Fibroblast of lung (primary cell): ENCODE measurements at regions not wholly inside any gene's neighbourhood (a gene's known extent, or its start where the extent isn't known, plus 50 kb on each side); places are given as distances from the start of the nearest gene placed in this dataset.
"Not testable (repeated sequence)": the region's sequence is repeated elsewhere in the genome, so short reads cannot be mapped to it uniquely, and the experiment has no call there.

Experiments used
- DNase-seq, 2 donors: peaks; one replicate each; pipeline versions ENCODE4 v3.0.0 to v3.0.0-alpha.2; 2010; ENCODE audit warnings: low read depth in 2 of 2
- H2AFZ ChIP-seq: 2 replicates; pipeline ENCODE4 v1.5.1; 2012; ENCODE audit warnings: low read length, control low read depth, inconsistent platforms
- H3K27ac ChIP-seq: 2 replicates; pipeline ENCODE4 v1.5.1; 2011; ENCODE audit warnings: low read length, control low read depth; ENCODE audit not compliant: insufficient read depth
- H3K27me3 ChIP-seq: 2 replicates; pipeline ENCODE4 v1.5.1; 2011; ENCODE audit warnings: mild to moderate bottlenecking, low read length; ENCODE audit not compliant: control insufficient read depth, insufficient read depth
- H3K36me3 ChIP-seq: 2 replicates; pipeline ENCODE4 v1.5.1; 2011; ENCODE audit warnings: low read length; ENCODE audit not compliant: control insufficient read depth, insufficient read depth
- H3K4me1 ChIP-seq: 2 replicates; pipeline ENCODE4 v1.5.1; 2011; ENCODE audit warnings: low read length; ENCODE audit not compliant: control insufficient read depth, insufficient read depth; ENCODE audit errors: extremely low read depth
- H3K4me2 ChIP-seq: 2 replicates; pipeline ENCODE4 v1.5.1; 2011; ENCODE audit warnings: low read length, control low read depth; ENCODE audit not compliant: insufficient read depth; ENCODE audit errors: extremely low read depth
- H3K4me3 ChIP-seq, 4 experiments: fragments of 200-600 bp in 1 of 4; sonication (generic) in 1 of 4; replicated peaks in 1 of 4; 2 replicates each; pipeline ENCODE4 v1.5.1; 2011 to 2016; ENCODE audit warnings: low read length in 4 of 4, low read depth in 3 of 4, mild to moderate bottlenecking in 3 of 4, control low read depth in 2 of 4, inconsistent platforms in 1 of 4, mixed read lengths in 1 of 4; ENCODE audit not compliant: insufficient read depth in 1 of 4; ENCODE audit errors: control extremely low read depth in 1 of 4
- H3K79me2 ChIP-seq: 2 replicates; pipeline ENCODE4 v1.5.1; 2012; ENCODE audit warnings: mild to moderate bottlenecking, low read length, inconsistent platforms; ENCODE audit not compliant: control insufficient read depth, insufficient read depth
- H3K9ac ChIP-seq: 2 replicates; pipeline ENCODE4 v1.5.1; 2011; ENCODE audit warnings: mild to moderate bottlenecking, low read length, control low read depth; ENCODE audit not compliant: insufficient read depth
- H3K9me3 ChIP-seq: 2 replicates; pipeline ENCODE4 v1.5.1; 2012; ENCODE audit warnings: low read depth, low read length; ENCODE audit not compliant: control insufficient read depth, insufficient read depth
- H4K20me1 ChIP-seq: 2 replicates; pipeline ENCODE4 v1.5.1; 2011; ENCODE audit warnings: low read length; ENCODE audit not compliant: control insufficient read depth, insufficient read depth; ENCODE audit errors: extremely low read depth
- EZH2 ChIP-seq: IDR thresholded peaks from 2 replicates; pipeline ENCODE4 v1.5.1; 2012; ENCODE audit warnings: low read length, control low read depth, mild to moderate bottlenecking; ENCODE audit errors: missing control alignments
- TF ChIP-seq, protein P1 (sequence below), 2 donors: IDR thresholded peaks in 1 of 2; conservative IDR thresholded peaks in 1 of 2; 1 replicate in 1 of 2; 2 replicates in 1 of 2; pipeline ENCODE4 v1.5.1; 2011 to 2012; ENCODE audit warnings: low read length in 2 of 2, control low read depth in 1 of 2, inconsistent platforms in 1 of 2, low read depth in 1 of 2, mild to moderate bottlenecking in 1 of 2

DNA sequence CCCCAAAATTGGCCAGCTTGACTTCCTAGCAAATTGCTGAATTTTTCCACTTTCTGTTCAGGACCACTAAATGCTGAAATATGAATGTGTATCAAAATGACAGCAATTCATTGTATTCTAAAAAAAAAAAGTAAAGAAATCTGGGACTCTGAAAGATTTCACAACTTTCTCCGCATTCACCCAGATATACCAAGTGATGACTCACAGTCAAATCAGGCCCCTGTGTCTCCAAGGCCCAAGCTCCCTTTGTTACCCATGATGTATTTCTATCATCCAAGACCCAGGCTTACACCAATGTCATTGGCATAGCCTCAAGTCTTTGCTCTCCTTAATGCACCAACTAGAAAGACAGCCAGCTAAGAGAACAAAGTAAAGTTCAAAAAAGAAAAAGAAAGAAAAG lies 493.9 kb downstream of the NTRK2 start:
- Histone ChIP-seq H3K4me3 (no peak overlapping the region), H3K79me2 (no peaks in the 10 kb centered on the region), H3K27ac (no peak overlapping the region), H3K36me3 (no peaks in the 10 kb centered on the region), H3K9me3 (no peaks in the 10 kb centered on the region), H3K9ac (no peak overlapping the region), H4K20me1 (no peaks in the 10 kb centered on the region), H3K4me1 (no peaks in the 10 kb centered on the region), H2AFZ (no peak overlapping the region), H3K4me2 (no peak overlapping the region), H3K27me3 (no peaks in the 10 kb centered on the region)
- peak in 1 of 2 donors; percentile 25 for DNase-seq
- TF ChIP-seq EZH2: no peak
- TF ChIP-seq, protein P1, sequence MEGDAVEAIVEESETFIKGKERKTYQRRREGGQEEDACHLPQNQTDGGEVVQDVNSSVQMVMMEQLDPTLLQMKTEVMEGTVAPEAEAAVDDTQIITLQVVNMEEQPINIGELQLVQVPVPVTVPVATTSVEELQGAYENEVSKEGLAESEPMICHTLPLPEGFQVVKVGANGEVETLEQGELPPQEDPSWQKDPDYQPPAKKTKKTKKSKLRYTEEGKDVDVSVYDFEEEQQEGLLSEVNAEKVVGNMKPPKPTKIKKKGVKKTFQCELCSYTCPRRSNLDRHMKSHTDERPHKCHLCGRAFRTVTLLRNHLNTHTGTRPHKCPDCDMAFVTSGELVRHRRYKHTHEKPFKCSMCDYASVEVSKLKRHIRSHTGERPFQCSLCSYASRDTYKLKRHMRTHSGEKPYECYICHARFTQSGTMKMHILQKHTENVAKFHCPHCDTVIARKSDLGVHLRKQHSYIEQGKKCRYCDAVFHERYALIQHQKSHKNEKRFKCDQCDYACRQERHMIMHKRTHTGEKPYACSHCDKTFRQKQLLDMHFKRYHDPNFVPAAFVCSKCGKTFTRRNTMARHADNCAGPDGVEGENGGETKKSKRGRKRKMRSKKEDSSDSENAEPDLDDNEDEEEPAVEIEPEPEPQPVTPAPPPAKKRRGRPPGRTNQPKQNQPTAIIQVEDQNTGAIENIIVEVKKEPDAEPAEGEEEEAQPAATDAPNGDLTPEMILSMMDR (conservative IDR thresholded peaks at IDR 0.05 in 1 of 2, IDR thresholded peaks at IDR 0.05 in 1 of 2; ENCODE audit: low read depth in 1 of 2, low read length in 2 of 2): no peak

DNA sequence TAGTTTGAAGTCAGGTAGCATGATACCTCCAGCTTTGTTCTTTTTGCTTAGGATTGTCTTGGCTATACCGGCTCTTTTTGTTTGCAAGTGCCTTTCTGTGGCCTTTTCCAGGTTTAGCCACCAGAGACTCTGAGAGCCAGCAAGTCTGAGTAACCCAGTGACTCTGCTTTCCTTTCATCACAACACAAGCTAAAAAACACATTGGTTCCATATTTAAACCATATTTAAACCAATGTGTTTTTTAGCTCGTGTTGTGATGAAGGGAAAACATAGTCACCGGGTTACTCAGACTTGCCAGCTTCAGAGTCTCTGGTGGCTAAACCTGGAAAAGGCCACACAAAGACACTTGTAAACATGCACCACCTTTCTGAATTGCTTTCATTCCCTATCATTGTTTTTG lies 493.3 kb downstream of the NTRK2 start:
- Histone ChIP-seq H3K9ac (no peak overlapping the region), H3K4me1 (no peaks in the 10 kb centered on the region), H3K36me3 (no peaks in the 10 kb centered on the region), H2AFZ (no peak overlapping the region), H3K4me3 (no peak overlapping the region), H3K27me3 (no peaks in the 10 kb centered on the region), H3K27ac (no peak overlapping the region), H4K20me1 (no peaks in the 10 kb centered on the region), H3K9me3 (no peaks in the 10 kb centered on the region), H3K4me2 (no peak overlapping the region), H3K79me2 (no peaks in the 10 kb centered on the region)
- no peak for DNase-seq
- TF ChIP-seq EZH2: no peak
- TF ChIP-seq, protein P1 (conservative IDR thresholded peaks at IDR 0.05 in 1 of 2, IDR thresholded peaks at IDR 0.05 in 1 of 2; ENCODE audit: low read depth in 1 of 2, low read length in 2 of 2): no peak

DNA sequence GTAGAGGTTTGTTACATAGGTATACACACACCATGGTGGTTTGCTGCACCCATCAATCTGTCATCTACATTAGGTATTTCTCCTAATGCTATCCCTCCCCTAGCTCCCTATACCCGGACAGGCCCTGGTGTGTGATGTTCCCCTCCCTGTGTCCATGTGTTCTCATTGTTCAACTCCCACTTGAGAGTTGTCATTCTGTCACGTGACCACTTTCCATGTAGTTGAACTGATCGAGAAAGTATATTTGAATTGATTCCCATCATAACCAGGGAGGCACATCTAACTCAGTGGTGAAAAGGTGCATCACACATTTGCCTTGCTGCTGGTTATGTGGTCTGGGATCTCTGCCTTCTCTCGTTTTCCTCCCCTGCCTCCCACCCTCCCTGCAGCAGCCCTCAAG lies 491.4 kb downstream of the NTRK2 start:
- not testable (repeated sequence) for H3K36me3 ChIP-seq, H3K9me3 ChIP-seq, H3K9ac ChIP-seq, H3K27ac ChIP-seq, H2AFZ ChIP-seq, DNase-seq, H3K4me2 ChIP-seq, H3K27me3 ChIP-seq, H3K4me1 ChIP-seq, H4K20me1 ChIP-seq, H3K4me3 ChIP-seq, H3K79me2 ChIP-seq

DNA sequence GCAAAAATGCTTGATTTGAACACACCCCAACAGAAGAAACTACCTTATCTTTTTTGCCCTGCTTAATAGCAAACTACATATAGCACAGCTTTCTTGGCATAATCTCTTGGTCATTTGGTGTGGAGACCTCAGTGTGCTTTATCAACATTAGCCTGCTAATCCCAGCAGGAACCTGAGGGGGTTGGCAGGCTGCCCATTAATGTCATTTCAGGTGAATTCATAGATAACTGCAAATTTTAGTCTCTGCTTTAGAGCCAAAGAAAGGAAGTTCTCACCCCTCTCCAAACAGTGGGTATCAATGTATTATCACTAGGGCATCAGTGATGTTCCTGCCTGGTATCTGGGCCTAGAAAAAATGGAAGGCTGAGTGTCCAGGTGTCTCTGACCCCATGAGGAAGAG lies 489.0 kb downstream of the NTRK2 start:
- Histone ChIP-seq H2AFZ (no peak overlapping the region), H3K4me2 (no peak overlapping the region), H3K27ac (no peak overlapping the region), H3K4me3 (no peak overlapping the region), H3K9ac (no peak overlapping the region), H4K20me1 (no peaks in the 10 kb centered on the region), H3K9me3 (no peaks in the 10 kb centered on the region), H3K36me3 (no peaks in the 10 kb centered on the region), H3K79me2 (no peaks in the 10 kb centered on the region), H3K27me3 (no peaks in the 10 kb centered on the region), H3K4me1 (no peaks in the 10 kb centered on the region)
- TF ChIP-seq, protein P1 (conservative IDR thresholded peaks at IDR 0.05 in 1 of 2, IDR thresholded peaks at IDR 0.05 in 1 of 2; ENCODE audit: low read depth in 1 of 2, low read length in 2 of 2): no peak
- no peak for TF ChIP-seq EZH2
- no peak for DNase-seq
